Cardiac muscle cell (in vitro differentiated cells and primary cell): ENCODE measurements at regions not wholly inside any gene's neighbourhood (a gene's known extent, or its start where the extent isn't known, plus 50 kb on each side); places are given as distances from the start of the nearest gene placed in this dataset.
A peak's percentile ranks its signal among the peaks of the same experiment; 100 is the strongest.

Experiments used
- DNase-seq, 2 donors: peaks; one replicate each; pipeline versions ENCODE4 v3.0.0 to v3.0.0-alpha.2; 2010 to 2017; ENCODE audit warnings: low read depth in 1 of 2, low spot score in 1 of 2
- H3K27ac ChIP-seq: fragments of 200-600 bp; sonication (generic); 2 replicates; pipeline ENCODE4 v1.5.1; 2016
- H3K27me3 ChIP-seq: fragments of 200-600 bp; sonication (generic); 2 replicates; pipeline ENCODE4 v1.6.0; 2016; ENCODE audit warnings: control low read depth
- H3K36me3 ChIP-seq: fragments of 200-600 bp; sonication (generic); 2 replicates; pipeline ENCODE4 v1.5.1; 2016; ENCODE audit warnings: control low read depth
- H3K4me1 ChIP-seq: fragments of 200-600 bp; sonication (generic); 2 replicates; pipeline ENCODE4 v1.8.1; 2017; ENCODE audit warnings: low read depth, mild to moderate bottlenecking, mixed run types
- H3K4me3 ChIP-seq: fragments of 200-600 bp; sonication (generic); 2 replicates; pipeline ENCODE4 v1.5.1; 2016; ENCODE audit warnings: mild to moderate bottlenecking
- H3K9me3 ChIP-seq: fragments of 200-600 bp; sonication (generic); 2 replicates; pipeline ENCODE4 v1.5.1; 2017; ENCODE audit warnings: low read depth, mild to moderate bottlenecking, control low read depth
- TF ChIP-seq, protein P1 (sequence below): IDR thresholded peaks from 2 replicates; pipeline ENCODE4 v1.5.1; 2012; ENCODE audit warnings: low read depth, mild to moderate bottlenecking, low read length

DNA sequence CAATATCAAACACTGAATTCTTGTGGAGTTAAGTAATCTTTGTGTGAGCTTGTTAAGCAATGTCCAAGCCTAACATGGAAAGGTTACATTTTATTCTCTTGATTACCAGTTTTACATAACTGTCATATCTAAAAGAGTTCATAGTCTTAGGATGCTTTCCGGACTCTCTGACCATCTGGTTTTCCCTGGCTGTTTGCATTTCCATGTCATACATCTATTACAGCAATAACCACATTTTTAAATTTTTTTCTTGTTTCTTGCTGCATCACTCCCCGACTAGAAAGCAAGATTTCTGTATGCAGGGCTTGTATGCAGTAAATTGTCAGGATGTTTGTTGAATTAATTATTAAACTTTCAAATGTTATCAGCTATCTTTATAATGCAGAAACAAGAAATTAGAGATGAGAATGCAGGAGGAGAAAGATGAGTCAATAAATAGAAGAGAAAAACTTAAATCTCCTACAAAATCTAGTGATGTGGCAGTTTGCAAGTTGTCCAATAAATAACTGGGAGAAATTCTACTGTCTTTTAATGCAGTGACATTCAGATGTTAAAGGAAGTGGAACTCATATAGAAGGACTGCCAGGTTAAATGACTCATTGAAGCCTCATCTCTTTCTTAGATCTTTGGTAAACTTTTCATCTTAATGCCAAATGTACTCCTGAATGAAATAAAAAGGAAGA lies 179.6 kb upstream of the SGCD start:
- Histone ChIP-seq H3K4me3 (no peak overlapping the region), H3K36me3 (no peaks in the 10 kb centered on the region), H3K27ac (no peak overlapping the region), H3K27me3 (no peaks in the 10 kb centered on the region), H3K9me3 (no peaks in the 10 kb centered on the region), H3K4me1 (peaks cover 9% of the 10 kb centered on the region)
- TF ChIP-seq, protein P1, sequence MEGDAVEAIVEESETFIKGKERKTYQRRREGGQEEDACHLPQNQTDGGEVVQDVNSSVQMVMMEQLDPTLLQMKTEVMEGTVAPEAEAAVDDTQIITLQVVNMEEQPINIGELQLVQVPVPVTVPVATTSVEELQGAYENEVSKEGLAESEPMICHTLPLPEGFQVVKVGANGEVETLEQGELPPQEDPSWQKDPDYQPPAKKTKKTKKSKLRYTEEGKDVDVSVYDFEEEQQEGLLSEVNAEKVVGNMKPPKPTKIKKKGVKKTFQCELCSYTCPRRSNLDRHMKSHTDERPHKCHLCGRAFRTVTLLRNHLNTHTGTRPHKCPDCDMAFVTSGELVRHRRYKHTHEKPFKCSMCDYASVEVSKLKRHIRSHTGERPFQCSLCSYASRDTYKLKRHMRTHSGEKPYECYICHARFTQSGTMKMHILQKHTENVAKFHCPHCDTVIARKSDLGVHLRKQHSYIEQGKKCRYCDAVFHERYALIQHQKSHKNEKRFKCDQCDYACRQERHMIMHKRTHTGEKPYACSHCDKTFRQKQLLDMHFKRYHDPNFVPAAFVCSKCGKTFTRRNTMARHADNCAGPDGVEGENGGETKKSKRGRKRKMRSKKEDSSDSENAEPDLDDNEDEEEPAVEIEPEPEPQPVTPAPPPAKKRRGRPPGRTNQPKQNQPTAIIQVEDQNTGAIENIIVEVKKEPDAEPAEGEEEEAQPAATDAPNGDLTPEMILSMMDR: no peak
- DNase-seq: peak in 1 of 2 donors; percentile 38

DNA sequence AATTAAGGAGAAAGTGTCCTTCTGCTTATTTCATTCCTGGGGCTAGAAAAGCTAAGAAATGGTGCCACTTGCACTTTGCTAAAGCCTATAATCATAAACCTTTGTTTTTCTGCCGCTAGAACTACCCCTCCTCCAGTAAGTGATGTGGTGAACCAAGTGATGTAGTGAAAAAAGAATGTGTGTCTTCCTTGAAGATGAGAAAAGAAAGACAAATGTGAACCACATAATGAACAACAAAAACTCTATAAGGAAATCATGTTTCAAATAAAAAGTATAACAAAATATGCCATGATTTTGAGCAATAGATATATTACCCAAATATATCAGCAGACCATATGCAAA lies 179.0 kb upstream of the SGCD start:
- Histone ChIP-seq H3K36me3 (no peaks in the 10 kb centered on the region), H3K9me3 (no peaks in the 10 kb centered on the region), H3K27me3 (no peaks in the 10 kb centered on the region), H3K4me1 (peaks cover 9% of the 10 kb centered on the region), H3K4me3 (no peak overlapping the region), H3K27ac (no peak overlapping the region)
- TF ChIP-seq, protein P1: no peak
- no peak for DNase-seq

- Histone ChIP-seq H3K4me3 (no peak overlapping the region), H3K36me3 (no peaks in the 10 kb centered on the region), H3K27ac (no peak overlapping the region), H3K4me1 (peaks cover 9% of the 10 kb centered on the region), H3K9me3 (no peaks in the 10 kb centered on the region), H3K27me3 (no peaks in the 10 kb centered on the region)
- TF ChIP-seq, protein P1: no peak
- DNase-seq: no peak
Observed at GRCh38 chr5:156148301-156148700, 178.7 kb upstream of the SGCD start.

- TF ChIP-seq, protein P1: no peak
- Histone ChIP-seq H3K27me3 (no peaks in the 10 kb centered on the region), H3K4me3 (no peak overlapping the region), H3K9me3 (no peaks in the 10 kb centered on the region), H3K36me3 (no peaks in the 10 kb centered on the region), H3K4me1 (peaks cover 9% of the 10 kb centered on the region), H3K27ac (no peak overlapping the region)
- DNase-seq: peak in 1 of 2 donors; percentile 5
Observed at GRCh38 chr5:156149213-156149612, 177.8 kb upstream of the SGCD start.

GRCh38 chr5:156153602-156154001 lies 173.4 kb upstream of the SGCD start:
- TF ChIP-seq, protein P1: no peak
- H3K27me3 ChIP-seq: no peaks in the 10 kb centered on the region
- peaks cover under 1% of the 10 kb centered on the region for H3K4me1 ChIP-seq
- no peak overlapping the region for H3K4me3 ChIP-seq
- H3K27ac ChIP-seq: no peak overlapping the region
- no peak for DNase-seq
- H3K9me3 ChIP-seq: no peaks in the 10 kb centered on the region
- H3K36me3 ChIP-seq: no peaks in the 10 kb centered on the region

DNA sequence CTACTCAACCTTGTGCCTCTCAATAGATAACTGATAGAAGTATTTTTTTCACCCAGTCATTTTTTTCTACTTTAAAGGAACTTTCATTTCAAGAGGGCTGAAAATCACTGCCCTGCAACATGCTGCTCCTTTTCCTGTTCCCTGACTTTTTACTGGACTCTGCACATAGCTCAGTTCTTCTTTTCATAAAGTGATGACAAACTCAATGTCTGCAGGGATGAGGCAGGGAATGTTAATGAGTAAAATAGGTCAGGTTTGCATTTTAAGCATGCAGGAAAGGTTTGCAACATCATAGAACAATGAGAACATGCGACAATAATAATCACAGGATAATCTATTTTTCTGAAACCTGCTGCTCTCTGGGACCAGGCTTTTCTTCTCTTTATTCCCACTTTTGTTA lies 172.2 kb upstream of the SGCD start:
- TF ChIP-seq, protein P1: no peak
- DNase-seq: no peak
- Histone ChIP-seq H3K27me3 (no peaks in the 10 kb centered on the region), H3K36me3 (no peaks in the 10 kb centered on the region), H3K9me3 (no peaks in the 10 kb centered on the region), H3K27ac (no peak overlapping the region), H3K4me3 (no peak overlapping the region), H3K4me1 (no peaks in the 10 kb centered on the region)
